ENCODE measurements at regions not wholly inside any gene's neighbourhood (a gene's known extent, or its start where the extent isn't known, plus 50 kb on each side); places are given as distances from the start of the nearest gene placed in this dataset.

DNA sequence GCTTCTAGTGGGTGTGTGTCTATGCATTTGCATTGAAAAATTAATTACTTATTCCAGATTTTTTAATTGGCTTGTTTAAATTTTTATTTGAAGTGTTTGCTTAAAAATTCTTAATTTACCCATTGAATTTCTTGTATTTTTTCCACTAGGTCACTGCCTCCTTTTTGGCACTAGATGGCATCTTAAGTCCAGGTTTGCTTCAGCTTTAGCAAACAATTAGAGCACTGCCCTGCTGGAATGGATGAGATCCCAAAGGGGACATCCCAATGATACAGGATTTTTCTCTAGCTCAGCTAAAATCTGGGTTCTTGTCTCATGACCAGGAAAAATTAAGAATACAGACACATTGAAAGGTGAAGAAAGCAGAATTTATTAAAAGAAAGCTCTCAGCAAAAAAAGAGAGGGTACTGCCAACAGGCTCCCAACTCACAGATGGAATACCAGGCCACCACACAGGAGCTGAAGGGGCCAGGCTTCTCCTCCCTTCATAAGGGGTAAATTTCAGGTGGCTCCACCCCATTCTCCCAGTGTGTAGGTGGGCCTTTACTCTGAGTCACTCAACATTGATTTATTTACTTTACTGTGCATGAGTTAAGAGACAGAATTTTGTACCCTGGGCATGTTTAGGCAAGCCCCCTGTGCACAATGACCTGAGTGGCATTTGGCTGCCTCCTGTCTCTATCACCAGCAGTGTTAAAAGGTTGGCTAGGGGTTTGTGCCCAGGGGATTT lies 532.4 kb downstream of the ANXA1 start:
- Histone ChIP-seq H3K79me2 (ENCODE audit: insufficient read depth, low read length) (no peaks in the 10 kb centered on the region), H3K4me1 (ENCODE audit: insufficient read depth, low read length, severe bottlenecking) (no peaks in the 10 kb centered on the region), H2AFZ (ENCODE audit: low read length) (no peak overlapping the region), H3K36me3 (ENCODE audit: insufficient read depth, low read length) (no peaks in the 10 kb centered on the region), H3K9me3 (ENCODE audit: low read length) (no peaks in the 10 kb centered on the region), H4K20me1 (ENCODE audit: insufficient read depth, low read length) (no peaks in the 10 kb centered on the region), H3K27me3 (ENCODE audit: insufficient read depth, low read length) (no peaks in the 10 kb centered on the region), H3K9me2 (ENCODE audit: low read depth, low read length) (no peaks in the 10 kb centered on the region), H3F3A (ENCODE audit: insufficient read depth, low read length) (no peaks in the 10 kb centered on the region), H3K4me2 (ENCODE audit: low read length) (no peak overlapping the region), H3K27ac (ENCODE audit: low read depth, low read length, poor library complexity, severe bottlenecking) (no peak overlapping the region), H3K9ac (ENCODE audit: low read length) (no peak overlapping the region), H3K4me3 (ENCODE audit: low read depth, low read length, poor library complexity, severe bottlenecking) (no peak overlapping the region)
- TF ChIP-seq, protein P1, sequence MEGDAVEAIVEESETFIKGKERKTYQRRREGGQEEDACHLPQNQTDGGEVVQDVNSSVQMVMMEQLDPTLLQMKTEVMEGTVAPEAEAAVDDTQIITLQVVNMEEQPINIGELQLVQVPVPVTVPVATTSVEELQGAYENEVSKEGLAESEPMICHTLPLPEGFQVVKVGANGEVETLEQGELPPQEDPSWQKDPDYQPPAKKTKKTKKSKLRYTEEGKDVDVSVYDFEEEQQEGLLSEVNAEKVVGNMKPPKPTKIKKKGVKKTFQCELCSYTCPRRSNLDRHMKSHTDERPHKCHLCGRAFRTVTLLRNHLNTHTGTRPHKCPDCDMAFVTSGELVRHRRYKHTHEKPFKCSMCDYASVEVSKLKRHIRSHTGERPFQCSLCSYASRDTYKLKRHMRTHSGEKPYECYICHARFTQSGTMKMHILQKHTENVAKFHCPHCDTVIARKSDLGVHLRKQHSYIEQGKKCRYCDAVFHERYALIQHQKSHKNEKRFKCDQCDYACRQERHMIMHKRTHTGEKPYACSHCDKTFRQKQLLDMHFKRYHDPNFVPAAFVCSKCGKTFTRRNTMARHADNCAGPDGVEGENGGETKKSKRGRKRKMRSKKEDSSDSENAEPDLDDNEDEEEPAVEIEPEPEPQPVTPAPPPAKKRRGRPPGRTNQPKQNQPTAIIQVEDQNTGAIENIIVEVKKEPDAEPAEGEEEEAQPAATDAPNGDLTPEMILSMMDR (IDR thresholded peaks at IDR 0.05; ENCODE audit: low read length), result peak; percentile 70
- no peak for TF ChIP-seq EZH2 (IDR thresholded peaks at IDR 0.05; ENCODE audit: borderline replicate concordance, low read length)

DNA sequence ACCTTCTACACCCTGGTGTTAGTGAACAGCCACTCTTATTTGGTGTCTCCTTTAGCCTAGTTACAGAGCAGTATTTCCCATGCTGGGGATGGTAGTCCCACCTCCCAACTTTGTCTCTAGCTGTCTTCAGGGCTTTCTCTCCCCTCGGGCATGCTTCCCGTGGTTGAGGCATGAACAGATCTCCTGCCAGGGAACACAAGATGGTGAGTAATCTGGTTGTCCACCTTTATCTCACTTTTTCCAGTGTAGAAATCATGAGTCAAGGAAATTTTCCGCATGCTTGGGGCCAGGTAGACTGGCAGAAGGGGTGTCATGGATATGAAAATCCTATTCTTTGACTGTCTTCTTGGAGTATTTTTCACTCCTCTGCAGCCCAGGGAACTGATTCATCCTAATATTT lies 532.9 kb downstream of the ANXA1 start:
- H4K20me1 ChIP-seq (ENCODE audit: insufficient read depth, low read length), result no peaks in the 10 kb centered on the region
- H3K79me2 ChIP-seq (ENCODE audit: insufficient read depth, low read length), result no peaks in the 10 kb centered on the region
- no peaks in the 10 kb centered on the region for H3K4me1 ChIP-seq (ENCODE audit: insufficient read depth, low read length, severe bottlenecking)
- H3K9me3 ChIP-seq (ENCODE audit: low read length), result no peaks in the 10 kb centered on the region
- no peak overlapping the region for H3K27ac ChIP-seq (ENCODE audit: low read depth, low read length, poor library complexity, severe bottlenecking)
- H3K36me3 ChIP-seq (ENCODE audit: insufficient read depth, low read length), result no peaks in the 10 kb centered on the region
- H3K9me2 ChIP-seq (ENCODE audit: low read depth, low read length), result no peaks in the 10 kb centered on the region
- H3K4me3 ChIP-seq (ENCODE audit: low read depth, low read length, poor library complexity, severe bottlenecking), result no peak overlapping the region
- H3K4me2 ChIP-seq (ENCODE audit: low read length), result no peak overlapping the region
- no peaks in the 10 kb centered on the region for H3K27me3 ChIP-seq (ENCODE audit: insufficient read depth, low read length)
- TF ChIP-seq, protein P1 (IDR thresholded peaks at IDR 0.05; ENCODE audit: low read length), result no peak
- TF ChIP-seq EZH2 (IDR thresholded peaks at IDR 0.05; ENCODE audit: borderline replicate concordance, low read length), result no peak
- no peak overlapping the region for H2AFZ ChIP-seq (ENCODE audit: low read length)
- H3F3A ChIP-seq (ENCODE audit: insufficient read depth, low read length), result no peaks in the 10 kb centered on the region
- no peak overlapping the region for H3K9ac ChIP-seq (ENCODE audit: low read length)

DNA sequence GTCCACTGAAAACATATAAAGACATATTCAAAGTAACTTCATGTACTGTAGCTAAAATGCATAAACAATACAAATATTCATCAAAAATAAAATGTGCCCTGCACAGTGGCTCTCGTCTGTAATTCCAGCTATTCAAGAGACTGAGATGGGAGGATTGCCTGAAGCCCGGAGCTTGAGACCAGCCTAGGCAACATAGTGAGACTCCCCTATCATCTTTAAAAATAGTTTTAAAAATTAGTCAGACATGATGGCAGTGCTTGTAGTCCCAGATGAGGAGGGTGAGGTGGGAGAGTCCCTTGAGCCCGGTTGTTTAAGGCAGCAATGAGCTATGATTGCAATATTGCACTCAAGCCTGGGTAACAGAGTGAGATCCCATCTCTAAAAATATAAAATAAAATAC lies 534.1 kb downstream of the ANXA1 start:
- H3K79me2 ChIP-seq (ENCODE audit: insufficient read depth, low read length), result no peaks in the 10 kb centered on the region
- no peaks in the 10 kb centered on the region for H3K9me2 ChIP-seq (ENCODE audit: low read depth, low read length)
- no peak for TF ChIP-seq EZH2 (IDR thresholded peaks at IDR 0.05; ENCODE audit: borderline replicate concordance, low read length)
- TF ChIP-seq, protein P1 (IDR thresholded peaks at IDR 0.05; ENCODE audit: low read length), result no peak
- no peaks in the 10 kb centered on the region for H3K36me3 ChIP-seq (ENCODE audit: insufficient read depth, low read length)
- no peak overlapping the region for H3K4me2 ChIP-seq (ENCODE audit: low read length)
- H2AFZ ChIP-seq (ENCODE audit: low read length), result no peak overlapping the region
- H3K4me3 ChIP-seq (ENCODE audit: low read depth, low read length, poor library complexity, severe bottlenecking), result no peak overlapping the region
- no peaks in the 10 kb centered on the region for H3K9me3 ChIP-seq (ENCODE audit: low read length)
- no peaks in the 10 kb centered on the region for H3K4me1 ChIP-seq (ENCODE audit: insufficient read depth, low read length, severe bottlenecking)
- H4K20me1 ChIP-seq (ENCODE audit: insufficient read depth, low read length), result no peaks in the 10 kb centered on the region
- no peak overlapping the region for H3K9ac ChIP-seq (ENCODE audit: low read length)
- H3K27ac ChIP-seq (ENCODE audit: low read depth, low read length, poor library complexity, severe bottlenecking), result no peak overlapping the region
- H3K27me3 ChIP-seq (ENCODE audit: insufficient read depth, low read length), result no peaks in the 10 kb centered on the region
- H3F3A ChIP-seq (ENCODE audit: insufficient read depth, low read length), result no peaks in the 10 kb centered on the region
